HEK293T (cell line): ENCODE measurements at regions not wholly inside any gene's neighbourhood (a gene's known extent, or its start where the extent isn't known, plus 50 kb on each side); places are given as distances from the start of the nearest gene placed in this dataset.

Experiments
- BHLHE40 ChIP-seq: fragments of 450-650 bp; IDR thresholded peaks from 2 replicates; pipeline ENCODE4 v1.6.1; 2016; ENCODE audit warnings: mild to moderate bottlenecking, moderate library complexity, borderline replicate concordance
- CTBP1 ChIP-seq: fragments of 450-650 bp; IDR thresholded peaks from 2 replicates; pipeline ENCODE4 v1.6.1; 2016; ENCODE audit warnings: borderline replicate concordance
- ELF4 ChIP-seq: fragments of 450-650 bp; IDR thresholded peaks from 2 replicates; pipeline ENCODE4 v1.6.1; 2017; ENCODE audit warnings: antibody characterized with exemption
- FOXK2 ChIP-seq: fragments of 450-650 bp; IDR thresholded peaks from 2 replicates; pipeline ENCODE4 v1.6.1; 2016; ENCODE audit warnings: mild to moderate bottlenecking
- SUZ12 ChIP-seq: fragments of 450-650 bp; IDR thresholded peaks from 2 replicates; pipeline ENCODE4 v1.6.1; 2016; ENCODE audit warnings: mild to moderate bottlenecking

DNA sequence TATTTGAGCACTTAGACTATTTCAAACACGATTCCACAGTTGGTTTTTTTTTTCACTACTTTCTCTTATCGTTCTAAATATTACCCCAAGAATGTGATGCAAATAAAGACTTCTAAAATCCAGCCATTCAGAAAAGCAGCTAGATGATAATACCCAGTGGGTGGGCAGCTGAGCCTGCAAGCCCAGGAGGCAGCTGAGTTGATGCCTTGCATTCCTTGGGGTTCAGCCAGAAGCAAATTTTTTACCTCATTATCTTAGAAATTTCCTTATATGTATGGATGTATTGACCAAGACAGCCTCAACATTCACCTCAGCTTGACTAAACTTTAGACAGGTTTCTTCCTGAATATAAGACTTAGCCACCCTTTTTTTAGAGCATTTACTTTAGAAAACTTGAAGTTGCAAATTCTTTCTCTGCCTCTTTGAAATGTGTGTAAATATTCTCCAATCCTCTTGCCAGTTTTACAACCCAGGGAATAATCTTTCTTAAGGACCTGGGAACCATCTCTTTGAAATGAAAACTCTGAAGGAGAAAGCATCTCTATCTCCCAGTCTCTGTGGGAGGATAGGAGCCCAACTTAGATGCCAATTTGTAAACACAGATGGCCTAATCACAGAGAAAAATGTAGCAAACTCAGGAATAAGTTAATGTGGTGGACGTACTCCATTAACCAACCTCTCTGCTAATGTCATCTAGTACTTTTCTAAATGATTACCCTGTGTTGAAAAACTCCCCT lies 52.2 kb upstream of the ANP32D start:
- no peak for TF ChIP-seq SUZ12
- no peak for TF ChIP-seq ELF4
- no peak for TF ChIP-seq BHLHE40
- TF ChIP-seq FOXK2: no peak
- TF ChIP-seq CTBP1: no peak
